ENCODE measurements at regions not wholly inside any gene's neighbourhood (a gene's known extent, or its start where the extent isn't known, plus 50 kb on each side); places are given as distances from the start of the nearest gene placed in this dataset.
"Not testable (repeated sequence)": the region's sequence is repeated elsewhere in the genome, so short reads cannot be mapped to it uniquely, and the experiment has no call there.

DNA sequence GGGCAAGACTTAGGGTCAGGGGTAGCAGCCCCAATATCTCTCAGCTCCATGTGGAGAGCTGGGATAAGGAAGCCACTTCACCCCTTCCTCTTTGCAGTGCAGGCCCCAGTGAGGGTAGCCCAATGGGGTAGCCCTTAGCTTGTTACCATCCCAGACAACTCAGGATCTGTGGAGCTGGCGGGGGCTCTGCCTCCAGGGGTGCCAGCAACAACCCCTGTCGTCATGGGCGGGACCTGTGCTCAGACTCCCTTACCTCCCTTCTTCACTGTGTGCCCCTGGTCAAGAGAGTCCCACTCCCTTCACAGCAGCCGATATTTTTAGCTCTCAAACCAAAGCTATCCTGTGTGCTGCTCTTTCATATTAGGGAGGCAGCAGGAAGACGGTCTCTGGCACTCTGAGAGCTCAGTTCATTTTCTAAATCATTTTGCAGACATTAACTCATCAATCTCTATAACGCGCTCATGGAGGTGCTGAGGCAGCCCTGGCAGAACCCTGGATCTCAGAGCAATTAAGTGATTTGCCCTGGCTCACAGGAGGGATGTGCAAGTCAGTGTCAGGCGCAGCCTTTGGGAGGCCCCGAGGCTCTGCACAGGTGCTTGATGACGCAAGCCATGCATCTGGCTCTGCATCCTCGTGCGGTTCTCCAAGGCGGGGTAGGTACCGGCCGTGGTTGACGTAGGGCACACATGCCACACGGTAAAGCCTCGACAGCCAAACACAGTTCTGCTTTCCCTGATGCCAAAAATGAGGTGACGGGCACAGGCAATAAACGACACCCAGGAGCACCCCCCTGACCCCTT, 357.6 kb downstream of the SHANK2 start:
- no peak for DNase-seq (ENCODE audit: low spot score)

GRCh38 chr11:70895366-70895670, 357.1 kb downstream of the SHANK2 start:
- DNase-seq (ENCODE audit: low spot score) = no peak

DNA sequence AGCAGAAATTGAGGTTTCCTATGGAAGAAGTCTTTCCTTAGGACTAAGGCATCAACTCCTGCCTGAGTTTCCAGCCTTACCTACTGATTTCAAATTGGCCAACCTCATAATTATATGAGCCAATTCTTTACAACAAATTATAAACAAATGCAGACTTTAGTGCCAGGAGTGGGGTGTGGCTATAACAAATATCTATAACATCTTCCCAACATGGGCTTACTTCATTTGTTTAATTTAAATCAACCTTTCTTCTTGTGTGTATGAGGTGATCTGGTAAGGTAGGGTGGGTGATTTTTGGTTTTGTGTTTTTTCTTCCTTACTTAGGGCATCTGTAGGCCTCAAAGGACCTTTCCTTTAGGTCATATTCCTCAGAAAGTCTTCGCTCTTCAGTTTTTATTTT, 354.9 kb downstream of the SHANK2 start:
- no peak for DNase-seq (ENCODE audit: low spot score)

GRCh38 chr11:70899616-70900015, 352.8 kb downstream of the SHANK2 start:
- no peak for DNase-seq (ENCODE audit: low spot score)

DNA sequence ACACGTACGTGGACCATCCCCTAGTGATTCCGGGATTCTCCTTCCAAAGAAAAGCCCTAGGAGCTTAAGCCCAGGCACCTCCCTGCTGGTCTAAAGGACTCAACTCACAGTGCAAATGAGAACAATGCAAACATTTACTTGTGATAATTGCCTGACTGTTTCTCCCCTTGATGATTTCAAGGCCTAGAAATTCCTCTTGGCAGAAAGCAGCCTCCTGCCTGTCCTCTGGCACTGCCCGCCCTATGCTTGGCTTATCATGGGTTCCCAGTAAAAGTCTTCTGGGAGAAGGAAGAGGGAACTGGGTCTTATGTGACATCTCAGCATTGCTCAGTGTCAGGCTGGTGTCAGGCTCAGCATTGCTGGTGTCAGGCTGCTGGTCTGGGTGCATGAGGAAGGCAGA, 351.8 kb downstream of the SHANK2 start:
- no peak for DNase-seq (ENCODE audit: low spot score)

DNA sequence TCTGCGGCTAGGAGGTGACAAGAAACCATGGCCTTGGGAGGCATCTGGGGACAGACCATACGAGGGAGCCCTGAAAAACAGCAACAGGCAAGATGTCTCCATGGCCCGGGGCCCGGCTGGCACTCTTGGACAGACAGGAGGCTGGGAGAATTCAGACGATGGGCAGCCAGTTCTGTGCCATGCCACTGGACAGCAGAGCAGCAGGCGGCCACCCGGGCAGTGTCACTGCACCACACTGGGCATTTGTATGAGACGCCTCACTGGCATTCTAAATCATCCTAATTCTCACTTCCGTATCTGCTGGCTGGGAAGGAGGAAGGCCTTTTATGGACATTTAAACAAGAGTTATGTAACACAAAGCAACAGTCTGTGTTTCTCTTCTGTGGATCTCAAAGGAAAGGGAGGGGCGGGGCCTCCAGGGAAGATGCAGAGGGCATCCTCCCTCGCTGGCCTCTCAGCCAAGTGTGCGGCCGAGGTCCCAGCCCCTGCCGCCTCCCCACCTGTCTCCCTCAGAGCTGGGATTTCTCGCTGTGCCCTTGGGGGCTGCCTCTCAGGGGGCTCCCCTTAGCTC, 350.3 kb downstream of the SHANK2 start:
- no peak for DNase-seq (ENCODE audit: low spot score)

- DNase-seq (ENCODE audit: low spot score) = not testable (repeated sequence)
Observed at GRCh38 chr11:70903229-70903628, 349.1 kb downstream of the SHANK2 start.

DNA sequence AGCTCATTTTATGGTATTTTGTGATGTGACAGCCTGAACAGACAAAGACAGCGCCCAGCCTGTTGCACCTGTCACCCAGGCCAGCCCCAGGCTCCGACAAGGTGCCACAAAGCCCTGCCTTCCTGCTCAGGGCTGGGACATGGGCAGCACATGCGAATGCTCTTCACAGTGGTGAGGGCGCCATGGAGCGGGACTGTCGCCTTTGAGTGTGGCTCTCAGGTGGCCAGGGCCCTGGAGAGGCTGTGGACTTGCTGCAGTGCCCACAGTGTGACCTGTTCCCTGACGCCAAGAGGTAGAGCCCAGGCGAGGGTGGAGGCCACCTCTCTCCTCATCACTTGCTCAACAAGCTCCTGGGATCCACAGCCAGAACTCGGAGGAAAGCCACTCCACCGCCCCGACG, 346.3 kb downstream of the SHANK2 start:
- DNase-seq (ENCODE audit: low spot score) = no peak

DNA sequence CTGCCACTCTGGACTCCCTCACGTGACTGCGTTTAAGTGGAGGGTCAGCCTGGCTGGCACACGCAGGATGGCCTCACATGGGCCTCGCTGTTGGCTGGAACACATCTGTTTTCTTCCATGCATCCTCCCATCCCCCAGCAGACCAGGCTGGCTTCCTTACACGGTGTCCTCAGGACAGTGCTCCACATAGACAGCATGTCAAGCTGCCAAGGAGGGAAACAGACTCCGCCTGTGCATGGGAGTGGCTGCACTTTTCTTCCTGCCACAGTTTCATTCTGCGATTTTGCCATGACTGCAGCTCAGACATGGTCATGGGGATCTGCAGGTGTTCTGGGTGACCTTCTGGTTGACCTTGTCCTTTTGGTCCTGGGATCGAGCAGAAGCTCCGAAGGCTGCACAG, 344.2 kb downstream of the SHANK2 start:
- no peak for DNase-seq (ENCODE audit: low spot score)

- DNase-seq (ENCODE audit: low spot score) = no peak
Observed at GRCh38 chr11:70910835-70911234, 341.5 kb downstream of the SHANK2 start.

DNA sequence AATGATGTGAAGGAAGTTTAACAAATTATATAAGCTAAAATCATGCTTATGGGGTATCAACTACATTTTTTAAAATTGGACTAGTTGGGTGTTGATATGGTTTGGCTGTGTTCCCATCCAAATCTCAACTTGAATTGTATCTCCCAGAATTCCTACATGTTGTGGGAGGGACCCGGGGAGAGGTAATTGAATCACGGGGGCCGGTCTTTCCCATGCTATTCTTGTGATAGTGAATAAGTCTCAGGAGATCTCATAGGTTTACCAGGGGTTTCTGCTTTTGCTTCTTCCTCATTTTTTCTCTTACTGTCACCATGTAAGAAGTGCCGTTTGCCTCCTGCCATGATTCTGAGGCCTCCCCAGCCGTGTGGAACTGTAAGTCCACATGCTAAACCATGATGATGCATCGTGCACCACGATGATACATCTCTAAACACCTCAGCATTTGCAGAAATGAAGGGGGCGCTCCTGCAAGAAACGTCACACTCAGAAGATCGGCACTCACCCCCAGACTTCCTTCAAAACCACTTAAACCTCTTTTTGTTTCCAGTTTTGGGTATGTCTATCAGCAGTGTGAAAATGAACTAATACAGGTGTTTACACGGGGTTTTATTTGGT, 340.0 kb downstream of the SHANK2 start:
- DNase-seq (ENCODE audit: low spot score) = no peak

GRCh38 chr11:70913715-70914231, 338.6 kb downstream of the SHANK2 start:
- DNase-seq (ENCODE audit: low spot score) = no peak

DNA sequence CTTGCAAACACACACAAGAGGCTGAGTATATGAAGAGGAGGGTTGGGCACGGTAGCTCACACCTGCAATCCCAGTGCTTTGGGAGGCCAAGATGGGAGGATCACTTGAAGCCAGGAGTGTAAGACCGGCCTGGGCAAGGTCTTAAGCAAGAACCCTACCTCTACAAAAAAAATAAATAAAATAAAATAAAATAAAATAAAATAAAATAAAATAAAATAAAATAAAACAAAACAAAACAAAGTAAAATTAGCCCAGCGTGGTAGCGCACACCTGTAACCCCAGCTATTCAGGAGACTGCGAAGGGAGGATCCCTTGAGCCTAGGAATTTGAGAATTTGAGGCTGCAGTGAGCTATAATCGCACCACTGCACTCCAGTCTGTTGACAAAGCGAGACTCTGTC, 337.9 kb downstream of the SHANK2 start:
- DNase-seq (ENCODE audit: low spot score) = no peak

DNA sequence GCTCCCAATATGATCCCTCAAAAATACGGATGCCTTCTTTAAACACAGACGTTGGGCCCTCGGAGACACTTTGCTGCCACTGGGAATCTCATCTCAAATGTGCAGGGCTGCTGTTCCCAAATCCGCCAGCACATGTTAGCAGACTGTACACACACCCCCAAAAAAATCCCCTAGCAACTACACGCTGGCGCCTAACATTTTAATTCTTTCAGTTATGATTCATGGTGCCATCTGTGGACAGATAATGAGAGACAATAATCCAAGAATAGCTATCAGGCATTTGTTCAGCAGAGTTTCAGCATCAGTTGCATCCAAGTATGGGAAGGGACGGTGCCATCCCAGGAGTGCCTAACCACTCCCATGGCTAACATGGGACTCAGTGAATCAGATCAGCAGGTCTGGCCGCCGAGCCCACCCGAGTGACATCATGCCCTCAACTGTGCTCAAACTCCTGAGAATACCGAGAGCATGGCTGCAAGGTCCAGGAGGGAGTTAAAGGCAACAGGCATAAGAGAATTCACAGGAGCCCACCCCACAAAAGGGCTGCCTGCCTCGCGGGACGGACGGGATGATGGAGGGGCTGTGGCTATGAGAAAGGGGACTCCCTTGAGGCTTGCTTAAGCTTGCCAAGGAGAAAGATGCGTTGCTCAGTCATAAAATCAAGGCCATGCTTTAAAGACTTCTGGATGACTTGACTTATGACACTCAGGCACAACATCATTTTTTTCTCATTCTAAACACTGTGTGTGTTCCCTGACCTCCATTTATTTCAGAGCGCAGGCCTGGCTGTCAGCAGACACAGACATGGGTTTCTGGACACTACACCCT, 337.0 kb downstream of the SHANK2 start:
- no peak for DNase-seq (ENCODE audit: low spot score)

GRCh38 chr11:70916351-70916750, 336.0 kb downstream of the SHANK2 start:
- DNase-seq (ENCODE audit: low spot score) = no peak

DNA sequence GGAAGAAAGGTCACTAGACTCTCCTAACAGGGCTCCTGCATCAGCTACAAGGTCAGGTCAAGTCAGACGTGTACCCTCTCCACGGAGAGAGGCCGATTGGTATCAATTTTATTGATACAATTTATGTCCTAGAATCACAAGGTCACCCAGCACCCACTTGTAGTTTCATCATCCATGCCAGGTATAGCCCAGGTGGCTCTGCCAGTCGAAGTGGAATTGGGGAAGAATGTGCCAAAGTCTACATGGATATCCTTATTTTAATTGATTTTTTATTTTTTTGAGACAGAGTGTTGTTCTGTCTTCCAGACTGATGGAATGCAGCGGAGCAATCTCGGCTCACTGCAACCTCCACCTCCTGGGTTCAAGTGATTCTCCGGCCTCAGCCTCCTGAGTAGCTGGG, 334.1 kb downstream of the SHANK2 start:
- DNase-seq (ENCODE audit: low spot score) = no peak

DNA sequence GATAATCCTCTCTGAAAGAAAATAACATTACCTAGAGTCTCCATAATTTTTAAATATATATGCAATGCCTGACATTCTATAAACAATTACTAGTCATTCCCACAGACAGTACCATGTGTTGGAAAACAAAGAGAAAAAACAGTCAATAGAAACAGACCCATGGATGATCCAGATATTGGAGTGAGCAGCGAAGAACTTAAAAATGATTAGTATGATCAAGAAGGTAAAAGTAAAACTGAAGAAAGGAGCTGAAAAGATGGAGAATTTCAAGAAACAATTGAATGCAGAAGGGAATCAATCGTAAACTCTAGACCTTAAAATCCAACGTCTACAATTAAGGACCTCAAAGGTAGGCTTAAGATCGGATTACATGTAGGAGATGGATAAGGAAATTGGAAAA, 330.6 kb downstream of the SHANK2 start:
- DNase-seq (ENCODE audit: low spot score) = no peak

DNA sequence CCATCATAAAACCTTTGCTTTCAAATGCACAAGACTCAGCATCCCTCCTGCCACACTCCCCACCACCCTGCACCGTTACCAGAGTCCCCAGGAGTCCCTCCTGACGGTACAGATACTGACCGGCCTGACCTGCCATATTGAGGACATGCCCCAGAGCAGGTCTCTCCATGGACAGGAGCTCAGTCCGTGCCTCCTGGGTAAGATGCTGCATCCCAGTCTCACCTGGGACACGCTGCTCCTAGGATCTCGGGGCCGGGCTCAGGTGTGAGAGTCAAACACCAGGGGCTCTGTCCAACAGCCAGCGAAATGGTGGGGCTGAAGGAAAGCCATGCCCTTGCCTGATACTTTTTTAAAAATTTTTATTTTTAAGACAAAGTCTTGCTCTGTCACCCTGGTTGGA, 328.3 kb downstream of the SHANK2 start:
- no peak for DNase-seq (ENCODE audit: low spot score)

DNA sequence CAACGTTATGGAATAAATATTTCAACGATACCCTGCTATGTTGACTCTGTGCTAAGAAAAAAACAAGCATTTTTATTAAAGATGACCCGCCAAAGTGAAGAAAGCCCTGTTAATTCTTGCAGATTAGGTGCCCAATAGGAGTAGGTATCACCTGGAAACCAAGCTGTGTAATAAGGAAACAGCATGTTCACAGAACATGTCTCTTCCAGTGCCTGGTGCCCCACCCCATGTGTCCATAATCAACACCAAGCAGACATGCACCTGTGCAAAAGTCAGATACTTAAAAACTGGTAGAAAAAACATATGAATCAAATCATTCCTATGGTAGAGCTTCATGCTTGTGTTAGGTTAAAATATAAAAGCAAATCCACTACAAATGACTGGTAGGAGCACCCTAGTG, 327.1 kb downstream of the SHANK2 start:
- no peak for DNase-seq (ENCODE audit: low spot score)

- DNase-seq (ENCODE audit: low spot score) = no peak
Observed at GRCh38 chr11:70926543-70927201, 325.7 kb downstream of the SHANK2 start.

- no peak for DNase-seq (ENCODE audit: low spot score)
Observed at GRCh38 chr11:70928854-70929598, 323.4 kb downstream of the SHANK2 start.
